ENCODE measurements at regions not wholly inside any gene's neighbourhood (a gene's known extent, or its start where the extent isn't known, plus 50 kb on each side); places are given as distances from the start of the nearest gene placed in this dataset.

DNA sequence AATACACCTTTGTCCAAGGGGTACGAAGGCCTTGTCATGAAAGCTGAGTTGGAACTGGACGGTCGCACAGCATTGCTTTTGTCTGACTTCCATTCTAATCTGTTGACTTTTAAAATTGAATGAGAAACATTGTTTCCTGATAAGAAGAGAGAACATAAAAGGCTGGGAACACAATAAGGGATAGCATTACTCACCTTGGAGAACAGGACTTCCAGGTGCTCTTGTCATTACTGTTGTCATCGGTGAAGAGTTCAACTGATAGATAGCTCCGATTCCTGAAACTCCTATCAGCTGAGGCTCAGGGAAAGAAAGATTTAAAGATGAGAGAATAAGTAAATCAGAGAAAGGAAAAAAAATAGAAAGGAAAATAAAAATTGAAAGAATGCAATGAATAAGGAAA, 351.1 kb downstream of the KCNJ2 start:
- Histone ChIP-seq H3K4me3 (replicated peaks in 1 of 3; ENCODE audit: insufficient read depth in 1 of 3, low read depth in 1 of 3, low read length in 3 of 3) (no peak overlapping the region), H4K20me1 (replicated peaks; ENCODE audit: control insufficient read depth, extremely low read depth, insufficient read depth, low read length) (no peaks in the 10 kb centered on the region), H3K9me1 (replicated peaks; ENCODE audit: control insufficient read depth, extremely low read depth, insufficient read depth, low read length) (no peaks in the 10 kb centered on the region), H3K9me3 (replicated peaks; ENCODE audit: control insufficient read depth, insufficient read depth, low read length) (no peaks in the 10 kb centered on the region), H3K4me2 (ENCODE audit: insufficient read depth, low read length) (no peak overlapping the region), H3K4me1 (ENCODE audit: control insufficient read depth, extremely low read depth, insufficient read depth, low read length) (peaks cover 2% of the 10 kb centered on the region), H3K9ac (replicated peaks; ENCODE audit: extremely low read depth, insufficient read depth, low read length) (no peak overlapping the region), H3K27me3 (ENCODE audit: control insufficient read depth in 2 of 2, insufficient read depth in 2 of 2, low read length in 2 of 2) (no peaks in the 10 kb centered on the region), H3K27ac (ENCODE audit: insufficient read depth, low read depth, low read length) (no peak overlapping the region), H3K36me3 (ENCODE audit: control insufficient read depth in 2 of 2, extremely low read depth in 1 of 2, insufficient read depth in 2 of 2, low read length in 2 of 2) (no peaks in the 10 kb centered on the region), H2AFZ (ENCODE audit: low read depth, low read length) (no peak overlapping the region), H3K79me2 (ENCODE audit: control insufficient read depth, insufficient read depth, low read length) (no peaks in the 10 kb centered on the region)
- no peak for TF ChIP-seq POLR2A (IDR thresholded peaks at IDR 0.05; ENCODE audit: low read depth, low read length)
- TF ChIP-seq GATA2 (IDR thresholded peaks at IDR 0.05; ENCODE audit: insufficient read depth, insufficient read length, low read depth, low read length): no peak
- TF ChIP-seq, protein P1, sequence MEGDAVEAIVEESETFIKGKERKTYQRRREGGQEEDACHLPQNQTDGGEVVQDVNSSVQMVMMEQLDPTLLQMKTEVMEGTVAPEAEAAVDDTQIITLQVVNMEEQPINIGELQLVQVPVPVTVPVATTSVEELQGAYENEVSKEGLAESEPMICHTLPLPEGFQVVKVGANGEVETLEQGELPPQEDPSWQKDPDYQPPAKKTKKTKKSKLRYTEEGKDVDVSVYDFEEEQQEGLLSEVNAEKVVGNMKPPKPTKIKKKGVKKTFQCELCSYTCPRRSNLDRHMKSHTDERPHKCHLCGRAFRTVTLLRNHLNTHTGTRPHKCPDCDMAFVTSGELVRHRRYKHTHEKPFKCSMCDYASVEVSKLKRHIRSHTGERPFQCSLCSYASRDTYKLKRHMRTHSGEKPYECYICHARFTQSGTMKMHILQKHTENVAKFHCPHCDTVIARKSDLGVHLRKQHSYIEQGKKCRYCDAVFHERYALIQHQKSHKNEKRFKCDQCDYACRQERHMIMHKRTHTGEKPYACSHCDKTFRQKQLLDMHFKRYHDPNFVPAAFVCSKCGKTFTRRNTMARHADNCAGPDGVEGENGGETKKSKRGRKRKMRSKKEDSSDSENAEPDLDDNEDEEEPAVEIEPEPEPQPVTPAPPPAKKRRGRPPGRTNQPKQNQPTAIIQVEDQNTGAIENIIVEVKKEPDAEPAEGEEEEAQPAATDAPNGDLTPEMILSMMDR (IDR thresholded peaks at IDR 0.05; ENCODE audit: extremely low read depth in 1 of 2, insufficient read depth in 1 of 2, low read depth in 1 of 2, low read length in 2 of 2): no peak
- TF ChIP-seq MYC (IDR thresholded peaks at IDR 0.05; ENCODE audit: low read depth, low read length): no peak
- TF ChIP-seq EZH2 (IDR thresholded peaks at IDR 0.05; ENCODE audit: borderline replicate concordance, low read depth, low read length, severe bottlenecking): no peak
- TF ChIP-seq, protein P2, sequence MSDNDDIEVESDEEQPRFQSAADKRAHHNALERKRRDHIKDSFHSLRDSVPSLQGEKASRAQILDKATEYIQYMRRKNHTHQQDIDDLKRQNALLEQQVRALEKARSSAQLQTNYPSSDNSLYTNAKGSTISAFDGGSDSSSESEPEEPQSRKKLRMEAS (IDR thresholded peaks at IDR 0.05; ENCODE audit: insufficient read depth, insufficient read length): no peak
- TF ChIP-seq FOS (IDR thresholded peaks at IDR 0.05; ENCODE audit: borderline replicate concordance, insufficient read depth, low read length): no peak
- TF ChIP-seq JUN (IDR thresholded peaks at IDR 0.05; ENCODE audit: borderline replicate concordance, insufficient read depth, insufficient read length, low read depth): no peak
- no peak for TF ChIP-seq POLR2AphosphoS5 (IDR thresholded peaks at IDR 0.05; ENCODE audit: insufficient read depth, low read depth, low read length)
- intact Hi-C loops (cut with micrococcal nuclease): no loop called here
- FAIRE-seq: no peak
- dilution Hi-C loops (cut with MboI; ENCODE audit: extremely low pct_ligation_motif_present, low sequenced_read_pairs): no loop called here
- no TSS peak for BruUV-seq (replicated peaks)
- DNase-seq (ENCODE audit: low read depth, low spot score): no peak
- POLR2A ChIA-PET: no interaction called here
- CTCF ChIA-PET: no interaction called here

Measured in endothelial cell of umbilical vein (primary cell).